ENCODE measurements at regions not wholly inside any gene's neighbourhood (a gene's known extent, or its start where the extent isn't known, plus 50 kb on each side); places are given as distances from the start of the nearest gene placed in this dataset.

GRCh38 chr2:81158505-81158904 lies 854.0 kb upstream of the LRRTM1 start:
- ChIA-PET CTCF (no interaction called here), POLR2A (no interaction called here)
- ATAC-seq (no peak), DNase-seq (no peak)
- H3K27me3 Mint-ChIP-seq (ENCODE audit: low read depth), result no peaks in the 10 kb centered on the region
- no peaks in the 10 kb centered on the region for H3K4me1 Mint-ChIP-seq (ENCODE audit: low read depth)
- no peak overlapping the region for H3K4me3 Mint-ChIP-seq
- H3K27ac Mint-ChIP-seq, result no peak overlapping the region
- H3K36me3 Mint-ChIP-seq (ENCODE audit: low read depth), result no peaks in the 10 kb centered on the region
- H3K9me3 Mint-ChIP-seq (ENCODE audit: insufficient read depth), result peaks cover 27% of the 10 kb centered on the region

GRCh38 chr2:81148323-81148722 lies 843.8 kb upstream of the LRRTM1 start:
- ATAC-seq, result no peak
- ChIA-PET POLR2A (no interaction called here), CTCF (no interaction called here)
- Mint-ChIP-seq H3K4me3 (no peak overlapping the region), H3K9me3 (ENCODE audit: insufficient read depth) (peaks cover 4% of the 10 kb centered on the region), H3K36me3 (ENCODE audit: low read depth) (no peaks in the 10 kb centered on the region), H3K27ac (no peak overlapping the region), H3K4me1 (ENCODE audit: low read depth) (no peaks in the 10 kb centered on the region), H3K27me3 (ENCODE audit: low read depth) (no peaks in the 10 kb centered on the region)
- DNase-seq, result no peak

- Mint-ChIP-seq H3K27me3 (ENCODE audit: low read depth) (no peaks in the 10 kb centered on the region), H3K4me1 (ENCODE audit: low read depth) (no peaks in the 10 kb centered on the region), H3K4me3 (no peak overlapping the region), H3K36me3 (ENCODE audit: low read depth) (no peaks in the 10 kb centered on the region), H3K9me3 (ENCODE audit: insufficient read depth) (peaks cover 5% of the 10 kb centered on the region), H3K27ac (no peak overlapping the region)
- ChIA-PET POLR2A (no interaction called here), CTCF (no interaction called here)
- ATAC-seq, result no peak
- DNase-seq, result no peak
Observed at GRCh38 chr2:81136296-81136695, 831.7 kb upstream of the LRRTM1 start.

- ATAC-seq, result no peak
- ChIA-PET CTCF (no interaction called here), POLR2A (no interaction called here)
- H3K4me1 Mint-ChIP-seq (ENCODE audit: low read depth), result no peaks in the 10 kb centered on the region
- H3K36me3 Mint-ChIP-seq (ENCODE audit: low read depth), result no peaks in the 10 kb centered on the region
- no peak overlapping the region for H3K4me3 Mint-ChIP-seq
- peaks cover 14% of the 10 kb centered on the region for H3K9me3 Mint-ChIP-seq (ENCODE audit: insufficient read depth)
- H3K27ac Mint-ChIP-seq, result no peak overlapping the region
- no peak for DNase-seq
- H3K27me3 Mint-ChIP-seq (ENCODE audit: low read depth), result no peaks in the 10 kb centered on the region
Observed at GRCh38 chr2:81097361-81097760, 792.8 kb upstream of the LRRTM1 start.

GRCh38 chr2:81093031-81093430 lies 788.5 kb upstream of the LRRTM1 start:
- no peak overlapping the region for H3K4me3 Mint-ChIP-seq
- no peak for DNase-seq
- H3K27me3 Mint-ChIP-seq (ENCODE audit: low read depth), result no peaks in the 10 kb centered on the region
- CTCF ChIA-PET, result no interaction called here
- ATAC-seq, result no peak
- H3K36me3 Mint-ChIP-seq (ENCODE audit: low read depth), result no peaks in the 10 kb centered on the region
- H3K4me1 Mint-ChIP-seq (ENCODE audit: low read depth), result no peaks in the 10 kb centered on the region
- POLR2A ChIA-PET, result no interaction called here
- H3K27ac Mint-ChIP-seq, result no peak overlapping the region
- peaks cover 12% of the 10 kb centered on the region for H3K9me3 Mint-ChIP-seq (ENCODE audit: insufficient read depth)

GRCh38 chr2:81087646-81088045 lies 783.1 kb upstream of the LRRTM1 start:
- POLR2A ChIA-PET, result no interaction called here

GRCh38 chr2:81084101-81084500 lies 779.5 kb upstream of the LRRTM1 start:
- no peaks in the 10 kb centered on the region for H3K27me3 Mint-ChIP-seq (ENCODE audit: low read depth)
- ChIA-PET POLR2A (no interaction called here), CTCF (no interaction called here)
- H3K36me3 Mint-ChIP-seq (ENCODE audit: low read depth), result no peaks in the 10 kb centered on the region
- no peaks in the 10 kb centered on the region for H3K4me1 Mint-ChIP-seq (ENCODE audit: low read depth)
- peaks cover 38% of the 10 kb centered on the region for H3K9me3 Mint-ChIP-seq (ENCODE audit: insufficient read depth)
- DNase-seq (no peak), ATAC-seq (no peak)
- no peak overlapping the region for H3K27ac Mint-ChIP-seq
- no peak overlapping the region for H3K4me3 Mint-ChIP-seq

More at GRCh38 chr2:81087646-81088045, 783.1 kb upstream of the LRRTM1 start:
- Mint-ChIP-seq H3K27me3 (ENCODE audit: low read depth) (no peaks in the 10 kb centered on the region), H3K9me3 (ENCODE audit: insufficient read depth) (peaks cover 25% of the 10 kb centered on the region), H3K4me3 (no peak overlapping the region), H3K36me3 (ENCODE audit: low read depth) (no peaks in the 10 kb centered on the region), H3K4me1 (ENCODE audit: low read depth) (no peaks in the 10 kb centered on the region), H3K27ac (no peak overlapping the region)
- DNase-seq (no peak), ATAC-seq (no peak)
- CTCF ChIA-PET, result no interaction called here

GRCh38 chr2:81078631-81079030 lies 774.1 kb upstream of the LRRTM1 start:
- Mint-ChIP-seq H3K4me1 (ENCODE audit: low read depth) (no peaks in the 10 kb centered on the region), H3K4me3 (no peak overlapping the region), H3K27me3 (ENCODE audit: low read depth) (no peaks in the 10 kb centered on the region), H3K36me3 (ENCODE audit: low read depth) (no peaks in the 10 kb centered on the region), H3K27ac (no peak overlapping the region), H3K9me3 (ENCODE audit: insufficient read depth) (peaks cover 42% of the 10 kb centered on the region)
- DNase-seq, result no peak
- ChIA-PET POLR2A (no interaction called here), CTCF (no interaction called here)
- ATAC-seq, result no peak

- Mint-ChIP-seq H3K4me3 (no peak overlapping the region), H3K27me3 (ENCODE audit: low read depth) (no peaks in the 10 kb centered on the region), H3K9me3 (ENCODE audit: insufficient read depth) (peaks cover 41% of the 10 kb centered on the region), H3K27ac (no peak overlapping the region), H3K4me1 (ENCODE audit: low read depth) (no peaks in the 10 kb centered on the region), H3K36me3 (ENCODE audit: low read depth) (no peaks in the 10 kb centered on the region)
- ChIA-PET POLR2A (no interaction called here), CTCF (no interaction called here)
- ATAC-seq (no peak), DNase-seq (no peak)
Observed at GRCh38 chr2:81078102-81078501, 773.5 kb upstream of the LRRTM1 start.

GRCh38 chr2:81077396-81077795 lies 772.8 kb upstream of the LRRTM1 start:
- H3K36me3 Mint-ChIP-seq (ENCODE audit: low read depth), result no peaks in the 10 kb centered on the region
- H3K4me1 Mint-ChIP-seq (ENCODE audit: low read depth), result no peaks in the 10 kb centered on the region
- POLR2A ChIA-PET, result no interaction called here
- no peak overlapping the region for H3K4me3 Mint-ChIP-seq
- H3K27me3 Mint-ChIP-seq (ENCODE audit: low read depth), result no peaks in the 10 kb centered on the region
- no peak overlapping the region for H3K27ac Mint-ChIP-seq
- DNase-seq, result no peak
- CTCF ChIA-PET, result no interaction called here
- no peak for ATAC-seq
- H3K9me3 Mint-ChIP-seq (ENCODE audit: insufficient read depth), result peaks cover 34% of the 10 kb centered on the region

- no peaks in the 10 kb centered on the region for H3K27me3 Mint-ChIP-seq (ENCODE audit: low read depth)
- H3K9me3 Mint-ChIP-seq (ENCODE audit: insufficient read depth), result peaks cover 18% of the 10 kb centered on the region
- POLR2A ChIA-PET, result no interaction called here
- H3K4me1 Mint-ChIP-seq (ENCODE audit: low read depth), result no peaks in the 10 kb centered on the region
- ATAC-seq, result no peak
- H3K4me3 Mint-ChIP-seq, result no peak overlapping the region
- CTCF ChIA-PET, result no interaction called here
- no peaks in the 10 kb centered on the region for H3K36me3 Mint-ChIP-seq (ENCODE audit: low read depth)
- H3K27ac Mint-ChIP-seq, result no peak overlapping the region
- no peak for DNase-seq
Observed at GRCh38 chr2:81073412-81073811, 768.9 kb upstream of the LRRTM1 start.

GRCh38 chr2:81068144-81068543 lies 763.6 kb upstream of the LRRTM1 start:
- no peak for ATAC-seq
- no peaks in the 10 kb centered on the region for H3K4me1 Mint-ChIP-seq (ENCODE audit: low read depth)
- CTCF ChIA-PET, result no interaction called here
- H3K27me3 Mint-ChIP-seq (ENCODE audit: low read depth), result no peaks in the 10 kb centered on the region
- no peak overlapping the region for H3K4me3 Mint-ChIP-seq
- no peak overlapping the region for H3K27ac Mint-ChIP-seq
- POLR2A ChIA-PET, result no interaction called here
- peaks cover 16% of the 10 kb centered on the region for H3K9me3 Mint-ChIP-seq (ENCODE audit: insufficient read depth)
- no peak for DNase-seq
- no peaks in the 10 kb centered on the region for H3K36me3 Mint-ChIP-seq (ENCODE audit: low read depth)

GRCh38 chr2:81061016-81061415 lies 756.5 kb upstream of the LRRTM1 start:
- Mint-ChIP-seq H3K4me1 (ENCODE audit: low read depth) (no peaks in the 10 kb centered on the region), H3K4me3 (no peak overlapping the region), H3K27ac (no peak overlapping the region), H3K27me3 (ENCODE audit: low read depth) (no peaks in the 10 kb centered on the region), H3K9me3 (ENCODE audit: insufficient read depth) (peaks cover 29% of the 10 kb centered on the region), H3K36me3 (ENCODE audit: low read depth) (no peaks in the 10 kb centered on the region)
- ChIA-PET POLR2A (no interaction called here), CTCF (no interaction called here)
- no peak for ATAC-seq
- DNase-seq, result no peak

Measured in activated CD8-positive, alpha-beta T cell treated with anti-CD3 and anti-CD28 coated beads, Interleukin-2, amount 10 ng/mL, durations not matched to agents 7 days and 5 days (primary cell).